ENCODE measurements at regions not wholly inside any gene's neighbourhood (a gene's known extent, or its start where the extent isn't known, plus 50 kb on each side); places are given as distances from the start of the nearest gene placed in this dataset.

GRCh38 chr3:147943265-147943945 lies 534.2 kb downstream of the ZIC1 start:
- Mint-ChIP-seq H3K4me3 (no peak overlapping the region), H3K27ac (no peak overlapping the region), H3K4me1 (no peaks in the 10 kb centered on the region), H3K27me3 (no peaks in the 10 kb centered on the region), H3K9me3 (no peaks in the 10 kb centered on the region), H3K36me3 (no peaks in the 10 kb centered on the region)
- CTCF ChIA-PET, result no interaction called here
- DNase-seq, result no peak

GRCh38 chr3:147945968-147946519 lies 536.9 kb downstream of the ZIC1 start:
- Mint-ChIP-seq H3K4me3 (no peak overlapping the region), H3K4me1 (no peaks in the 10 kb centered on the region), H3K9me3 (no peaks in the 10 kb centered on the region), H3K27ac (no peak overlapping the region), H3K27me3 (no peaks in the 10 kb centered on the region), H3K36me3 (no peaks in the 10 kb centered on the region)
- no peak for DNase-seq
- CTCF ChIA-PET, result no interaction called here

- no peaks in the 10 kb centered on the region for H3K27me3 Mint-ChIP-seq
- CTCF ChIA-PET, result no interaction called here
- H3K4me3 Mint-ChIP-seq, result no peak overlapping the region
- peaks cover 6% of the 10 kb centered on the region for H3K9me3 Mint-ChIP-seq
- DNase-seq, result no peak
- no peak overlapping the region for H3K27ac Mint-ChIP-seq
- no peaks in the 10 kb centered on the region for H3K36me3 Mint-ChIP-seq
- H3K4me1 Mint-ChIP-seq, result no peaks in the 10 kb centered on the region
Measured at GRCh38 chr3:147956615-147957014, 547.5 kb downstream of the ZIC1 start.

- Mint-ChIP-seq H3K27ac (no peak overlapping the region), H3K36me3 (no peaks in the 10 kb centered on the region), H3K9me3 (peaks cover 6% of the 10 kb centered on the region), H3K27me3 (no peaks in the 10 kb centered on the region), H3K4me3 (no peak overlapping the region), H3K4me1 (no peaks in the 10 kb centered on the region)
- CTCF ChIA-PET, result no interaction called here
- DNase-seq, result no peak
Measured at GRCh38 chr3:147958754-147959153, 549.6 kb downstream of the ZIC1 start.

GRCh38 chr3:147960786-147961185 lies 551.6 kb downstream of the ZIC1 start:
- peaks cover 6% of the 10 kb centered on the region for H3K9me3 Mint-ChIP-seq
- H3K4me3 Mint-ChIP-seq, result no peak overlapping the region
- no peak overlapping the region for H3K27ac Mint-ChIP-seq
- DNase-seq, result no peak
- no peaks in the 10 kb centered on the region for H3K36me3 Mint-ChIP-seq
- H3K27me3 Mint-ChIP-seq, result no peaks in the 10 kb centered on the region
- H3K4me1 Mint-ChIP-seq, result no peaks in the 10 kb centered on the region
- CTCF ChIA-PET, result no interaction called here

GRCh38 chr3:147962408-147963164 lies 553.4 kb downstream of the ZIC1 start:
- no peaks in the 10 kb centered on the region for H3K4me1 Mint-ChIP-seq
- no peaks in the 10 kb centered on the region for H3K36me3 Mint-ChIP-seq
- no peak for DNase-seq
- no peak overlapping the region for H3K4me3 Mint-ChIP-seq
- H3K9me3 Mint-ChIP-seq, result peaks cover 3% of the 10 kb centered on the region
- CTCF ChIA-PET, result no interaction called here
- H3K27ac Mint-ChIP-seq, result no peak overlapping the region
- H3K27me3 Mint-ChIP-seq, result no peaks in the 10 kb centered on the region

GRCh38 chr3:147963711-147964110 lies 554.5 kb downstream of the ZIC1 start:
- no peak for DNase-seq
- H3K4me1 Mint-ChIP-seq, result no peaks in the 10 kb centered on the region
- H3K9me3 Mint-ChIP-seq, result no peaks in the 10 kb centered on the region
- no peak overlapping the region for H3K4me3 Mint-ChIP-seq
- H3K36me3 Mint-ChIP-seq, result no peaks in the 10 kb centered on the region
- H3K27ac Mint-ChIP-seq, result no peak overlapping the region
- H3K27me3 Mint-ChIP-seq, result no peaks in the 10 kb centered on the region
- CTCF ChIA-PET, result no interaction called here

- H3K9me3 Mint-ChIP-seq, result peaks cover 4% of the 10 kb centered on the region
- no peak overlapping the region for H3K27ac Mint-ChIP-seq
- H3K36me3 Mint-ChIP-seq, result no peaks in the 10 kb centered on the region
- CTCF ChIA-PET, result no interaction called here
- H3K27me3 Mint-ChIP-seq, result no peaks in the 10 kb centered on the region
- no peaks in the 10 kb centered on the region for H3K4me1 Mint-ChIP-seq
- no peak for DNase-seq
- H3K4me3 Mint-ChIP-seq, result no peak overlapping the region
Measured at GRCh38 chr3:147975165-147975564, 566.0 kb downstream of the ZIC1 start.

- peaks cover 8% of the 10 kb centered on the region for H3K9me3 Mint-ChIP-seq
- no peaks in the 10 kb centered on the region for H3K36me3 Mint-ChIP-seq
- DNase-seq, result no peak
- H3K4me3 Mint-ChIP-seq, result no peak overlapping the region
- H3K27ac Mint-ChIP-seq, result no peak overlapping the region
- no peaks in the 10 kb centered on the region for H3K4me1 Mint-ChIP-seq
- no peaks in the 10 kb centered on the region for H3K27me3 Mint-ChIP-seq
- CTCF ChIA-PET, result no interaction called here
Measured at GRCh38 chr3:147977001-147977400, 567.8 kb downstream of the ZIC1 start.

GRCh38 chr3:147987549-147987948 lies 578.4 kb downstream of the ZIC1 start:
- H3K4me1 Mint-ChIP-seq, result no peaks in the 10 kb centered on the region
- CTCF ChIA-PET, result no interaction called here
- no peaks in the 10 kb centered on the region for H3K36me3 Mint-ChIP-seq
- DNase-seq, result no peak
- peaks cover 2% of the 10 kb centered on the region for H3K9me3 Mint-ChIP-seq
- H3K27ac Mint-ChIP-seq, result no peak overlapping the region
- no peak overlapping the region for H3K4me3 Mint-ChIP-seq
- no peaks in the 10 kb centered on the region for H3K27me3 Mint-ChIP-seq

- H3K4me3 Mint-ChIP-seq, result no peak overlapping the region
- CTCF ChIA-PET, result no interaction called here
- H3K9me3 Mint-ChIP-seq, result peaks cover 2% of the 10 kb centered on the region
- no peaks in the 10 kb centered on the region for H3K27me3 Mint-ChIP-seq
- no peak for DNase-seq
- H3K27ac Mint-ChIP-seq, result no peak overlapping the region
- no peaks in the 10 kb centered on the region for H3K4me1 Mint-ChIP-seq
- no peaks in the 10 kb centered on the region for H3K36me3 Mint-ChIP-seq
Measured at GRCh38 chr3:147989344-147989743, 580.2 kb downstream of the ZIC1 start.

GRCh38 chr3:148002705-148003205 lies 593.6 kb downstream of the ZIC1 start:
- CTCF ChIA-PET, result no interaction called here
- Mint-ChIP-seq H3K4me1 (no peaks in the 10 kb centered on the region), H3K4me3 (no peak overlapping the region), H3K36me3 (no peaks in the 10 kb centered on the region), H3K9me3 (no peaks in the 10 kb centered on the region), H3K27ac (no peak overlapping the region), H3K27me3 (no peaks in the 10 kb centered on the region)
- no peak for DNase-seq

- H3K27ac Mint-ChIP-seq, result no peak overlapping the region
- no peaks in the 10 kb centered on the region for H3K36me3 Mint-ChIP-seq
- no peak for DNase-seq
- H3K4me1 Mint-ChIP-seq, result no peaks in the 10 kb centered on the region
- no peaks in the 10 kb centered on the region for H3K27me3 Mint-ChIP-seq
- H3K9me3 Mint-ChIP-seq, result no peaks in the 10 kb centered on the region
- CTCF ChIA-PET, result no interaction called here
- no peak overlapping the region for H3K4me3 Mint-ChIP-seq
Measured at GRCh38 chr3:148004331-148004730, 595.2 kb downstream of the ZIC1 start.

- CTCF ChIA-PET, result no interaction called here
- DNase-seq, result no peak
- no peaks in the 10 kb centered on the region for H3K36me3 Mint-ChIP-seq
- H3K27ac Mint-ChIP-seq, result no peak overlapping the region
- no peaks in the 10 kb centered on the region for H3K4me1 Mint-ChIP-seq
- H3K4me3 Mint-ChIP-seq, result no peak overlapping the region
- H3K9me3 Mint-ChIP-seq, result no peaks in the 10 kb centered on the region
- no peaks in the 10 kb centered on the region for H3K27me3 Mint-ChIP-seq
Measured at GRCh38 chr3:148005456-148005855, 596.3 kb downstream of the ZIC1 start.

GRCh38 chr3:148006508-148006907 lies 597.3 kb downstream of the ZIC1 start:
- no peaks in the 10 kb centered on the region for H3K9me3 Mint-ChIP-seq
- no peak overlapping the region for H3K27ac Mint-ChIP-seq
- no peak overlapping the region for H3K4me3 Mint-ChIP-seq
- DNase-seq, result no peak
- H3K4me1 Mint-ChIP-seq, result no peaks in the 10 kb centered on the region
- CTCF ChIA-PET, result no interaction called here
- H3K36me3 Mint-ChIP-seq, result no peaks in the 10 kb centered on the region
- H3K27me3 Mint-ChIP-seq, result no peaks in the 10 kb centered on the region
